H1 (cell line): ENCODE measurements at regions not wholly inside any gene's neighbourhood (a gene's known extent, or its start where the extent isn't known, plus 50 kb on each side); places are given as distances from the start of the nearest gene placed in this dataset.

Experiments used
- CTCF ChIA-PET: fragments of 300-600 bp; sonication (Branson Sonifier 250); formaldehyde crosslinking; loops from one replicate; lab custom pipeline; 2021; ENCODE audit not compliant: partially characterized antibody; lab: Charles Lee
- POLR2A ChIA-PET: fragments of 300-600 bp; sonication (Branson Sonifier 250); formaldehyde crosslinking; loops from one replicate; lab custom pipeline; 2021; ENCODE audit warnings: inconsistent platforms; ENCODE audit not compliant: partially characterized antibody; lab: Charles Lee
- DNase-seq, 2 experiments: peaks; one replicate each; pipeline versions ENCODE4 v3.0.0 to v3.0.0-alpha.2; 2010 to 2022; ENCODE audit warnings: low spot score in 2 of 2, low read depth in 1 of 2, mixed read lengths in 1 of 2
- FAIRE-seq: peaks from 2 replicates; lab custom pipeline; 2011; peaks lifted over from hg19 to GRCh38; lab: Jason Lieb, UNC
- H2AFZ ChIP-seq: 2 replicates; pipeline ENCODE4 v1.8.1; 2012; ENCODE audit warnings: low read length, inconsistent platforms
- H2AK5ac ChIP-seq: 2 replicates; pipeline ENCODE4 v1.6.1; 2013; ENCODE audit warnings: low read depth, low read length
- H2BK120ac ChIP-seq: replicated peaks from 2 replicates; pipeline ENCODE3; 2013; ENCODE audit warnings: low read depth, low read length, inconsistent platforms
- H2BK12ac ChIP-seq: 2 replicates; pipeline ENCODE4 v1.6.1; 2013; ENCODE audit warnings: low read depth, low read length
- H2BK15ac ChIP-seq: 2 replicates; pipeline ENCODE4 v1.6.1; 2013; ENCODE audit warnings: low read length
- H2BK20ac ChIP-seq: 2 replicates; pipeline ENCODE4 v1.6.1; 2013; ENCODE audit warnings: low read length
- H2BK5ac ChIP-seq: 2 replicates; pipeline ENCODE4 v1.6.1; 2013; ENCODE audit warnings: low read depth, low read length
- H3K14ac ChIP-seq: 2 replicates; pipeline ENCODE4 v1.6.1; 2013; ENCODE audit warnings: inconsistent platforms; ENCODE audit not compliant: insufficient read length
- H3K18ac ChIP-seq: 2 replicates; pipeline ENCODE4 v1.6.1; 2013; ENCODE audit warnings: low read length; ENCODE audit errors: extremely low read depth
- H3K23ac ChIP-seq: 2 replicates; pipeline ENCODE4 v1.6.1; 2013; ENCODE audit warnings: inconsistent platforms; ENCODE audit not compliant: insufficient read length
- H3K23me2 ChIP-seq: 2 replicates; pipeline ENCODE4 v1.6.1; 2013; ENCODE audit warnings: low read depth, low read length
- H3K27ac ChIP-seq: 2 replicates; pipeline ENCODE4 v1.6.1; 2011; ENCODE audit warnings: low read depth, low read length, inconsistent platforms
- H3K27me3 ChIP-seq, 4 experiments: replicated peaks in 1 of 4; 1 replicate in 1 of 4; 2 replicates in 3 of 4; pipeline versions ENCODE4 v1.6.1 to v1.8.1; 2011 to 2013; ENCODE audit warnings: low read length in 3 of 4, mild to moderate bottlenecking in 3 of 4, inconsistent platforms in 2 of 4, mixed read lengths in 2 of 4, moderate library complexity in 1 of 4; ENCODE audit not compliant: control insufficient read depth in 3 of 4, insufficient read depth in 3 of 4; ENCODE audit errors: extremely low read depth in 1 of 4
- H3K36me3 ChIP-seq, 4 experiments: 2 replicates each; pipeline versions ENCODE4 v1.6.1 to v1.8.1; 2011 to 2013; ENCODE audit warnings: mild to moderate bottlenecking in 4 of 4, low read length in 3 of 4, moderate library complexity in 2 of 4, control low read depth in 1 of 4, inconsistent platforms in 1 of 4; ENCODE audit not compliant: insufficient read depth in 4 of 4, control insufficient read depth in 2 of 4
- H3K4ac ChIP-seq: replicated peaks from 2 replicates; pipeline ENCODE3; 2013; ENCODE audit warnings: low read length, low read depth, mixed read lengths, inconsistent platforms; ENCODE audit not compliant: insufficient read length
- H3K4me1 ChIP-seq, 4 experiments: replicated peaks in 1 of 4; 1 replicate in 1 of 4; 2 replicates in 3 of 4; pipeline versions ENCODE4 v1.6.1 to v1.8.1; 2011 to 2013; ENCODE audit warnings: low read length in 3 of 4, inconsistent platforms in 2 of 4, mixed read lengths in 1 of 4; ENCODE audit not compliant: insufficient read depth in 4 of 4, control insufficient read depth in 3 of 4
- H3K4me2 ChIP-seq, 2 experiments: 2 replicates each; pipeline versions ENCODE4 v1.6.1 to v1.8.1; 2011 to 2013; ENCODE audit warnings: low read depth in 2 of 2, low read length in 2 of 2, control low read depth in 1 of 2, inconsistent platforms in 1 of 2, mild to moderate bottlenecking in 1 of 2; ENCODE audit not compliant: insufficient read depth in 1 of 2
- H3K4me3 ChIP-seq, 4 experiments: fragments of 200-600, 300-600 bp in 1 of 4; sonication (generic), shearing (Covaris generic), sonication (Bioruptor Twin) in 1 of 4; 2 replicates each; pipeline versions ENCODE4 v1.5.1 to v1.8.1; 2011 to 2016; ENCODE audit warnings: low read length in 4 of 4, low read depth in 3 of 4, control low read depth in 2 of 4, inconsistent platforms in 2 of 4, mild to moderate bottlenecking in 2 of 4, mixed read lengths in 1 of 4, moderate library complexity in 1 of 4; ENCODE audit not compliant: insufficient read depth in 2 of 4; ENCODE audit errors: extremely low read depth in 1 of 4
- H3K56ac ChIP-seq: replicated peaks from 2 replicates; pipeline ENCODE3; 2013; ENCODE audit warnings: low read depth, mild to moderate bottlenecking, mixed read lengths, low read length, inconsistent platforms; ENCODE audit not compliant: insufficient read length
- H3K79me1 ChIP-seq: 2 replicates; pipeline ENCODE4 v1.6.1; 2013; ENCODE audit warnings: low read depth, low read length, control low read depth
- H3K79me2 ChIP-seq, 2 experiments: 2 replicates each; pipeline versions ENCODE4 v1.6.1 to v1.8.1; 2012 to 2013; ENCODE audit warnings: low read length in 2 of 2, mild to moderate bottlenecking in 2 of 2, inconsistent platforms in 1 of 2; ENCODE audit not compliant: insufficient read depth in 2 of 2, control insufficient read depth in 1 of 2
- H3K9ac ChIP-seq, 4 experiments: replicated peaks in 1 of 4; 1 replicate in 1 of 4; 2 replicates in 3 of 4; pipeline versions ENCODE4 v1.6.1 to v1.8.1; 2011 to 2013; ENCODE audit warnings: low read depth in 3 of 4, low read length in 3 of 4, control low read depth in 2 of 4, mild to moderate bottlenecking in 2 of 4, moderate library complexity in 2 of 4, inconsistent platforms in 1 of 4; ENCODE audit errors: extremely low read depth in 1 of 4
- H3K9me3 ChIP-seq, 2 experiments: 2 replicates each; pipeline versions ENCODE4 v1.6.1 to v1.8.1; 2012 to 2013; ENCODE audit warnings: mild to moderate bottlenecking in 2 of 2, moderate library complexity in 2 of 2, control low read depth in 1 of 2, inconsistent platforms in 1 of 2, low read depth in 1 of 2, low read length in 1 of 2, mixed read lengths in 1 of 2; ENCODE audit not compliant: insufficient read depth in 2 of 2
- H4K20me1 ChIP-seq, 2 experiments: replicated peaks in 1 of 2; 2 replicates each; pipeline versions ENCODE3 to v1.8.1; 2011 to 2013; ENCODE audit warnings: inconsistent platforms in 2 of 2, low read length in 2 of 2, mild to moderate bottlenecking in 1 of 2; ENCODE audit not compliant: insufficient read depth in 2 of 2, control insufficient read depth in 1 of 2
- H4K5ac ChIP-seq: 2 replicates; pipeline ENCODE4 v1.6.1; 2013; ENCODE audit warnings: low read length, low read depth, mixed read lengths, inconsistent platforms; ENCODE audit not compliant: insufficient read length
- H4K8ac ChIP-seq: 2 replicates; pipeline ENCODE4 v1.8.0; 2013; ENCODE audit warnings: mild to moderate bottlenecking, moderate library complexity, low read length, inconsistent platforms; ENCODE audit not compliant: insufficient read depth; ENCODE audit errors: extremely low read depth
- H4K91ac ChIP-seq: replicated peaks from 2 replicates; pipeline ENCODE3; 2013; ENCODE audit warnings: low read length, mixed read lengths, inconsistent platforms; ENCODE audit not compliant: insufficient read length
- BRCA1 ChIP-seq: IDR thresholded peaks from 2 replicates; pipeline ENCODE4 v1.6.1; 2012; ENCODE audit warnings: low read depth, low read length, improper control_type of control experiment
- EP300 ChIP-seq, 2 experiments: IDR thresholded peaks; 1 replicate in 1 of 2; 2 replicates in 1 of 2; pipeline ENCODE4 v1.6.1; 2011 to 2012; ENCODE audit warnings: low read depth in 2 of 2, low read length in 2 of 2, mild to moderate bottlenecking in 2 of 2, borderline replicate concordance in 1 of 2, inconsistent platforms in 1 of 2, moderate library complexity in 1 of 2
- EZH2 ChIP-seq: fragments of 200-600 bp; sonication (generic); IDR thresholded peaks from 2 replicates; pipeline ENCODE4 v1.7.1; 2012; ENCODE audit warnings: low read depth, mild to moderate bottlenecking, moderate library complexity, low read length, inconsistent platforms; ENCODE audit not compliant: severe bottlenecking
- GABPA ChIP-seq: IDR thresholded peaks from 2 replicates; pipeline ENCODE4 v1.6.1; 2011; ENCODE audit warnings: mild to moderate bottlenecking, low read length, moderate library complexity, borderline replicate concordance; ENCODE audit not compliant: insufficient read depth
- GTF2F1 ChIP-seq: IDR thresholded peaks from 2 replicates; pipeline ENCODE4 v1.6.1; 2012; ENCODE audit warnings: low read depth, low read length, improper control_type of control experiment, borderline replicate concordance
- NANOG ChIP-seq: IDR thresholded peaks from 2 replicates; pipeline ENCODE4 v1.6.1; 2011; ENCODE audit warnings: low read length, low read depth, mild to moderate bottlenecking, inconsistent platforms; ENCODE audit not compliant: insufficient read depth, poor library complexity, severe bottlenecking
- SIX5 ChIP-seq: IDR thresholded peaks from 2 replicates; pipeline ENCODE4 v1.6.1; 2011; ENCODE audit warnings: mild to moderate bottlenecking, low read depth, low read length
- TAF1 ChIP-seq: IDR thresholded peaks from 2 replicates; pipeline ENCODE4 v1.6.1; 2011; ENCODE audit warnings: mild to moderate bottlenecking, low read depth, low read length
- TEAD4 ChIP-seq: IDR thresholded peaks from 2 replicates; pipeline ENCODE4 v1.6.1; 2012; ENCODE audit warnings: low read depth, low read length, inconsistent platforms, mixed read lengths
- WGBS, 2 experiments: shearing (Covaris generic) in 1 of 2; methylation state at CpG; one replicate each; pipeline versions ENCODE4 v1.1.6 to v1.1.7; 2013 to 2015; ENCODE audit warnings: low lambda C conversion rate in 2 of 2, mixed read lengths in 2 of 2, inconsistent platforms in 1 of 2, low coverage in 1 of 2, missing lambda C conversion rate in 1 of 2; ENCODE audit not compliant: insufficient replicate concordance in 2 of 2, insufficient coverage in 1 of 2, insufficient read length in 1 of 2; ENCODE audit errors: extremely low coverage in 1 of 2, missing lambda C conversion rate in 1 of 2; 5-methylcytosine and 5-hydroxymethylcytosine counted together
- TF ChIP-seq, protein P1 (sequence below), 3 experiments: IDR thresholded peaks; 1 replicate in 2 of 3; 2 replicates in 1 of 3; pipeline versions ENCODE4 v1.5.1 to v1.6.1; 2011; ENCODE audit warnings: low read length in 3 of 3, mild to moderate bottlenecking in 3 of 3, inconsistent platforms in 2 of 3, low read depth in 1 of 3, moderate library complexity in 1 of 3; ENCODE audit not compliant: insufficient read depth in 1 of 3; ENCODE audit errors: control extremely low read depth in 1 of 3

DNA sequence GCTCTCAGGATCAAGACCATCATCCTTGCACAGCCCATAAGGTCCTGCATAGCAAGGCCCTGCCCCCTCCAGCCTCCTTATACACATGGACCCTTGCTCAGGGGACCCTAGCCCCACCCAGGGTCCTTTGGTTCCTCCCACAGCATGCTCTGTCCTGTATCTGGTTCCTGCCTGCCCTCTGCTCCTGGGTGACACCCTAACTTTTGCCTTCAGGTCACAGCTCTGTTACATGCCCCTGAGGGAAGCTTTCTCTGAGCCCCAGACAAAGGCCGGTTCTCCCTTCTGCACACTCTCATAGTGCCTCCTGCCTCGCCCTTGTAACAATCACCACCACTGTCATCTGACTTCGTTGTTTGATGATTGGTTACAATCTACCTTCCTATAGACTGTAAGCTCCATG lies 204.8 kb downstream of the SMAD2 start:
- WGBS, 2 experiments = 88% methylated on average over 3 of the region's 3 CpGs; no CpG with 5 or more reads in 1 of the 2 experiments
- FAIRE-seq (no peak), DNase-seq (no peak)
- CTCF ChIA-PET = interaction anchor here (1.5 to 1.7 kb wide), 2 partner anchors 16 to 109 kb away, joined by 3 to 6 read pairs; no protein-coding TSS in a partner anchor
- H2BK5ac ChIP-seq = no peak overlapping the region
- H3K79me1 ChIP-seq = no peaks in the 10 kb centered on the region
- H4K20me1 ChIP-seq = no peaks in the 10 kb centered on the region
- H3K36me3 ChIP-seq = no peaks in the 10 kb centered on the region
- H4K8ac ChIP-seq = no peak overlapping the region
- no peak overlapping the region for H3K27ac ChIP-seq
- H3K23ac ChIP-seq = no peak overlapping the region
- H3K56ac ChIP-seq = no peak overlapping the region
- H3K18ac ChIP-seq = no peak overlapping the region
- no peak overlapping the region for H2BK15ac ChIP-seq
- H3K4ac ChIP-seq = no peak overlapping the region
- no peak overlapping the region for H3K4me2 ChIP-seq
- H4K5ac ChIP-seq = no peak overlapping the region
- no peaks in the 10 kb centered on the region for H3K9me3 ChIP-seq
- H3K14ac ChIP-seq = no peak overlapping the region
- H2BK120ac ChIP-seq = no peak overlapping the region
- no peaks in the 10 kb centered on the region; a peak in 1 of 7 replicates for H3K4me1 ChIP-seq
- no peak overlapping the region for H3K9ac ChIP-seq
- H4K91ac ChIP-seq = no peak overlapping the region
- no peak overlapping the region for H2AK5ac ChIP-seq
- no peaks in the 10 kb centered on the region for H3K79me2 ChIP-seq
- H2BK20ac ChIP-seq = no peak overlapping the region
- H3K4me3 ChIP-seq = no peak overlapping the region
- H2AFZ ChIP-seq = no peak overlapping the region
- H3K27me3 ChIP-seq = no peaks in the 10 kb centered on the region; a peak in 1 of 7 replicates
- no peaks in the 10 kb centered on the region; the same call in 1 of the 2 replicates for H3K23me2 ChIP-seq
- POLR2A ChIA-PET = no interaction called here
- no peak overlapping the region for H2BK12ac ChIP-seq
- TF ChIP-seq, protein P1, sequence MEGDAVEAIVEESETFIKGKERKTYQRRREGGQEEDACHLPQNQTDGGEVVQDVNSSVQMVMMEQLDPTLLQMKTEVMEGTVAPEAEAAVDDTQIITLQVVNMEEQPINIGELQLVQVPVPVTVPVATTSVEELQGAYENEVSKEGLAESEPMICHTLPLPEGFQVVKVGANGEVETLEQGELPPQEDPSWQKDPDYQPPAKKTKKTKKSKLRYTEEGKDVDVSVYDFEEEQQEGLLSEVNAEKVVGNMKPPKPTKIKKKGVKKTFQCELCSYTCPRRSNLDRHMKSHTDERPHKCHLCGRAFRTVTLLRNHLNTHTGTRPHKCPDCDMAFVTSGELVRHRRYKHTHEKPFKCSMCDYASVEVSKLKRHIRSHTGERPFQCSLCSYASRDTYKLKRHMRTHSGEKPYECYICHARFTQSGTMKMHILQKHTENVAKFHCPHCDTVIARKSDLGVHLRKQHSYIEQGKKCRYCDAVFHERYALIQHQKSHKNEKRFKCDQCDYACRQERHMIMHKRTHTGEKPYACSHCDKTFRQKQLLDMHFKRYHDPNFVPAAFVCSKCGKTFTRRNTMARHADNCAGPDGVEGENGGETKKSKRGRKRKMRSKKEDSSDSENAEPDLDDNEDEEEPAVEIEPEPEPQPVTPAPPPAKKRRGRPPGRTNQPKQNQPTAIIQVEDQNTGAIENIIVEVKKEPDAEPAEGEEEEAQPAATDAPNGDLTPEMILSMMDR (IDR thresholded peaks at IDR 0.05; ENCODE audit: control extremely low read depth in 1 of 3, insufficient read depth in 1 of 3, low read depth in 1 of 3, low read length in 3 of 3) = no peak
- TF ChIP-seq SIX5 (no peak), EP300 (IDR thresholded peaks at IDR 0.05; ENCODE audit: borderline replicate concordance in 1 of 2, low read depth in 2 of 2, low read length in 2 of 2) (no peak), TEAD4 (no peak), TAF1 (no peak), NANOG (no peak), EZH2 (no peak), GTF2F1 (no peak), GABPA (no peak), BRCA1 (no peak)
